ENCODE measurements at regions not wholly inside any gene's neighbourhood (a gene's known extent, or its start where the extent isn't known, plus 50 kb on each side); places are given as distances from the start of the nearest gene placed in this dataset.

DNA sequence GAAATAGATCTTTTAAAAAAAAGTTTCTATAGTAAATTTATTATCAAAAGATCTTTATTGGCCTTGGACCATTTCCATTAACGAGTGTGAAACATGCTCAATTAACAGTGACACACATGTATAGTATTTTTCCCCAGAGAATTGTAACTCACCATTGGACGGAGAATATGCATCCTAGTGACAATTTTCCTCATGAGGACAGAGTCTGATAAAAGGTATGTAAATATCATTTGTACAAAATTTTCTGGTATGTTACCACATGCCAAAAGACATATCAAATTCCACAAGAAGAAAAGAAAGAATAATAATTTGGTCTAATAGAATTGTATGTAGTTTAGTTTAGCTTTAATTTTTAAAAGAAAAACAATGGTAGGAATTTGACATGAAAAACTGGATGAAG lies 1096.0 kb upstream of the FLRT2 start:
- no peak for TF ChIP-seq POLR2AphosphoS5 (IDR thresholded peaks at IDR 0.05)
- TF ChIP-seq, protein P1, sequence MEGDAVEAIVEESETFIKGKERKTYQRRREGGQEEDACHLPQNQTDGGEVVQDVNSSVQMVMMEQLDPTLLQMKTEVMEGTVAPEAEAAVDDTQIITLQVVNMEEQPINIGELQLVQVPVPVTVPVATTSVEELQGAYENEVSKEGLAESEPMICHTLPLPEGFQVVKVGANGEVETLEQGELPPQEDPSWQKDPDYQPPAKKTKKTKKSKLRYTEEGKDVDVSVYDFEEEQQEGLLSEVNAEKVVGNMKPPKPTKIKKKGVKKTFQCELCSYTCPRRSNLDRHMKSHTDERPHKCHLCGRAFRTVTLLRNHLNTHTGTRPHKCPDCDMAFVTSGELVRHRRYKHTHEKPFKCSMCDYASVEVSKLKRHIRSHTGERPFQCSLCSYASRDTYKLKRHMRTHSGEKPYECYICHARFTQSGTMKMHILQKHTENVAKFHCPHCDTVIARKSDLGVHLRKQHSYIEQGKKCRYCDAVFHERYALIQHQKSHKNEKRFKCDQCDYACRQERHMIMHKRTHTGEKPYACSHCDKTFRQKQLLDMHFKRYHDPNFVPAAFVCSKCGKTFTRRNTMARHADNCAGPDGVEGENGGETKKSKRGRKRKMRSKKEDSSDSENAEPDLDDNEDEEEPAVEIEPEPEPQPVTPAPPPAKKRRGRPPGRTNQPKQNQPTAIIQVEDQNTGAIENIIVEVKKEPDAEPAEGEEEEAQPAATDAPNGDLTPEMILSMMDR (IDR thresholded peaks at IDR 0.05) = no peak
- TF ChIP-seq POLR2A (IDR thresholded peaks at IDR 0.05) = no peak
